HG02588 (cell line): ENCODE measurements at regions not wholly inside any gene's neighbourhood (a gene's known extent, or its start where the extent isn't known, plus 50 kb on each side); places are given as distances from the start of the nearest gene placed in this dataset.

Experiments used
- ATAC-seq: cut with Tn5 transposase; IDR thresholded peaks from one replicate; pipeline ENCODE4 v1.9.1; 2021; ENCODE audit warnings: mild to moderate bottlenecking, moderate library complexity; ENCODE audit not compliant: unreplicated experiment

DNA sequence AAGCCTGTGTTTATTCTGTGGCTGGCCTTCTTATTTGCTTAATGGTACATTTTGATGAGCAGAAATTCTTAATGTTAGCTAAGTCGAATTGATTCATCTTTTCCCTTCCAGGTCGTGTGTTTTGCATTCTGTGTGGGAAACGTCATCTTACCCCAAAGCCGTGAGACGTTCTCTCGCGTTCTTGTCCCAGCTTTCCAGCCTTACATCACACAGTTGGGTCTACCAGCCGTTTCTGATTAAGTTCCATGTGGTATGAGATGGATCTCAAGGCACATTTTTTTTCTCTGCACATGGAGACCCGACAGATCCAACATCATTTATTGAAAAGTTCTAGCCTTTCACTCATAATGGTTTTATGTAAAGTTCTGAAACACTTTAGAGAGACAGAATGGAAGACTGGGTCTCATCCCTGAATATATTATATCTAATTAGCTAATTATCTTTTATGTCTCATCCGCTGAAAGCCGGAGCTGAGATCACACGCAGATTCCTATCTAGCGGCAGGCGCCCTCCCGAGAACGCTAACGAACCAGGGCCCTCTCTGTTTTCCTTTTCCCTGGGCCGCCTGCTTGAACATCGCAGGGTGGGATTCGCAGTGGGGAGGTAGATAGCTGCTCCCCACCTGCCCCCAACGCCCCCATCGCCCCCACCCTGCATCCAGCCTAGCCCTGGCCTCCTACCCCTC, 1162.2 kb downstream of the BRD1 start:
- ATAC-seq, result no peak

DNA sequence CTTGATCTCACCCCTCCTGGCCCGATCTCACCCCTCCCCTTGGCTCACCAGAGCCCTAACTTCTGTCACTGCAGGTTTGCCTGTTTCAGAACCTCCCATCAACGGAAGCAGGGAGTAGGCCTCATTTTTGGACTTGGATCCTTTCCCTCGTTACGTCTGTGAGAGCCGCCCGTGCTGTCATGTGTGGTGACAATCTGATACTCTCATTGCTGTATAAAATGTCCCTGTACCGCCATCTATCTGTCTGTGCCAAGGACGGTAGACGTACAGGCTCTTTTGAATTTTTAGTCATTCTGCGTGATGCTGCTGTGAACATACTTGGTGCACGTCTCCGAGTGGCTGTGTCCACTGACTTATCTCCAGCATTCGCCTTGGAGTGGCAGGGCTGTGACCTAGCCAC, 1163.1 kb downstream of the BRD1 start:
- no peak for ATAC-seq

- ATAC-seq, result no peak
These were observed 1164.4 kb downstream of the BRD1 start for GRCh38 chr22:48663297-48663696.

- no peak for ATAC-seq
These were observed 1165.1 kb downstream of the BRD1 start for GRCh38 chr22:48662476-48663135.

DNA sequence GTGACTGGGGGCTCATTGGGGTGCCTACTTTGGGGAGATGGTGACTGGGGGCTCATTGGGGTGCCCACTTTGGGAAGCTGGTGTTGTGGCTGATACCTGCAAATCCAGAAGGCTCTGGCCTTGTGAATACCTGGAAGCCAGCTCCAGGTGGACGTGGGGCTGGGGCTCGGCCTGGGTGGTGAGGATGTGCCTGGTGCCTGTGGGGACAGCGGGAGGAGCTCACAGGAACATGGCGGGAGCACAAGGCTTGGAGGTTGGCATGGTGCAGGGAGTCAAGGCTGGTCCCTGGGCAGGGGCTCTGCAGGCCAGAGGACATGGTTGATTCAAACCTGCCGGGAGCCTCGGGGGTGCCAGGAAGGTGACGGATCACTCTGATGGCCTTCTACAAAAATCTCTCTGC, 1165.7 kb downstream of the BRD1 start:
- no peak for ATAC-seq

- ATAC-seq, result no peak
These were observed 1166.6 kb downstream of the BRD1 start for GRCh38 chr22:48660790-48661740.

GRCh38 chr22:48660104-48660789, 1167.4 kb downstream of the BRD1 start:
- ATAC-seq, result no peak

GRCh38 chr22:48659404-48659996, 1168.2 kb downstream of the BRD1 start:
- ATAC-seq, result no peak

GRCh38 chr22:48658871-48659270, 1168.8 kb downstream of the BRD1 start:
- ATAC-seq, result no peak

DNA sequence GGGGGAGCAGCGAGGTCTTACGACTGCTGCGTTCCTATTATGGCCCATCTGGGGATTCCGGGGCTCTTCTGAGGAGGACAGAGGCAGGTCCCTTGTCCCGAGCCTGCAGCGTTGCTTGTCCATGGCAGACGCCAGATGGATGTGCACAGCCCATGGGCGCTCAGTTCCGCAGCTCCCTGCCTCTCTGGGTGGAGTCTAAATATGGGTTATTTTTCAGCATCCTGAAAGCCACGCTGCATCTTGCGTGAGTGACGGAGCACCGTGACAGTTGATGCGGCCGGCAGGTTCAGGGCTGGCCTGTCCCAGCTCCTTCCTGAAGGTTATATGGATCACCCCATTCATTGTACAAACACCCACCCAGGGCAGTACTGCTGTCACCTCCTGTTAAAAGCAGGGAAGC, 1169.4 kb downstream of the BRD1 start:
- no peak for ATAC-seq

GRCh38 chr22:48654492-48654891, 1173.2 kb downstream of the BRD1 start:
- no peak for ATAC-seq

GRCh38 chr22:48653929-48654328, 1173.7 kb downstream of the BRD1 start:
- ATAC-seq, result no peak

DNA sequence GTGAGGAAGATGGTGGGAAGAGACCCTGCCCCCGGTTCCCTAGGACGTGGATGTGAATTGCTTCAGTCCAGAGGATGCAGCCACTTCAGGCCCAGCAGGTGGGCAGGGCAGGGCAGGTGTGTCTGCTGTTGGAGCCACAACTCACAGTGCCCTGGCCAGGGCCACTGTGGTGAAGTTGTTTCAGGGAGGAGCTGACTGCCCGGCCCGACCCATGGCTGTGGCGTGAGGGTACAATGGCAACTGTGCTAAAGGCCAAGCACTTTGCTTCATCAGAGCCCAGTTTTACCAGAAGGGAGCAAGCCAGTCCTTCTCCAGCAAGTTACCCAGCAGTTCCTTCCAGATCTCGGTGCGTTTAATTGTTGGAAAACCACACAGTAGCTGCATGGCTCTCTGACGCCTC, 1174.4 kb downstream of the BRD1 start:
- ATAC-seq, result no peak

GRCh38 chr22:48652796-48653195, 1174.9 kb downstream of the BRD1 start:
- ATAC-seq, result no peak

- no peak for ATAC-seq
These were observed 1175.6 kb downstream of the BRD1 start for GRCh38 chr22:48651981-48652538.

GRCh38 chr22:48651036-48651890, 1176.4 kb downstream of the BRD1 start:
- ATAC-seq, result no peak

DNA sequence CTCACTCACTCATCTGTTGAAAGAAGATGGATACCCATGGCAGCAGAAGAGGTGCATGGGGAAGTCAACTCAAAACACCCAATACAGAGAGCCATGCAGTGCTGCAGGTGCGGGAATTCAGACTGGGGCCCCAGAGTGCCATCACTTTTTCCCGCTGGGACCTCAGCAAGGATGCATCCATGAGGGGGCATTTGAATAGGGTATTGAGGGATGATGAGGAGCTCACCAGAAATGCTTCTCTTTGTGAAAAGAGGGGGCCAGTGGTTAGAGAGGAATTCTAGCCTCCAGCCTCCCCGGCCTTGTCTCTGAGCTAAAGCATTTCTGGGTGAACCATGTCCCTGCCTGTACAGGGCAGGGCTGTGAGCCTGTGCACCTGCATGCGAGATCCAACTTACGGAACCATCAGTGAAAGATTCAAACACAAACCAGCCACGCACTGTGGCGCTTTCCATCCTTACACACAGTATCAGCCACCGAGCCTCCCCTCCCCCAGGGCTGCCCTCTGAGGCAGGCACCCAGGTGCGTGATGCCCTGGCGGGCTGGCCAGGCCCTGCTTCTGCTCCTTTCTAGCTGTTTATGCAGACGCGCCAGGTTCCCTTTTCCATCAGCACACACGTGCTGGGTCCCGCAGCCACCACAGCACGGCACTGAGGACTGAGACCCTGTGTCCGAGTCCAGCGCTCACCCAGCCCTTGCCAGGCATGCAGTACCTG, 1177.2 kb downstream of the BRD1 start:
- ATAC-seq, result no peak

DNA sequence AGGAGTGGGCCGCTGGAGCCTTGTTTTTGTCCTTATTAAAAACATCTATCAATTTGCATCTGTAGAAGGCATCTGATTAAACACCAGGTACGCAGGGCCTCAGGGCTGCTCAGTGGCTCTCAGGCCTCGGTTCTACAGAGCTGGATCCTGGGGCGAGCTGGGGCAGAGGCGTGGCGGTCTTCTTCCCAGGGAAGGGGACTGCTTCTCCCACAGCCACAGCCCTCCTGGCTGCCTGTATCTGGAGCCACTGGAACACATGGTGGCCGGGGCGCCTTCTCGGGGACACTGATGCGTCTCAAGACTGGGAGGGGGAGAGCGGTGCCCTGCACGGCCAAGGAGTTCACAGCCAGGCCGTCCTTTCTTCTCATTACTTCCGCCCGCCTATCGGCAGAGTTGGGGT, 1178.2 kb downstream of the BRD1 start:
- ATAC-seq, result no peak

DNA sequence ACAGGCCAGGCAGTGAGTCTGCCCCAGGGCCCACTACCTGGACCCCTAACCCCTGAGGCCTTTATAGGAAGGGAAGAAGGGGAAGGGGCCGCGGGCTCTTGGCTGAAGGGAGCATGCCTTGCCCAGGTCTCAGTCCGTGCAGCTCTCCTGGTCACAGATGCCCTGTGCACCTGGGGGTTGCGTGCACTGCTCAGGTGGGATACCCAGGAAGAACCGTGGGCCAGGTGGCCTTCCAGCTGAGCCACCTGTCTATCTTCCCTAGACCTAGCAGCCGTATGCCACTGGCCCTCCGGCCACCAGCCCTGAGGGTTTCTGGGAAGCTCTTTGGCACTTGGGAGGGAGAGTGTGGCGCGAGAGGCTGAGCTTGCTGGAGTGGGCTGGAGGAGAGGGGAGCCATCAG, 1178.6 kb downstream of the BRD1 start:
- ATAC-seq, result no peak
